ENCODE measurements at regions not wholly inside any gene's neighbourhood (a gene's known extent, or its start where the extent isn't known, plus 50 kb on each side); places are given as distances from the start of the nearest gene placed in this dataset.

DNA sequence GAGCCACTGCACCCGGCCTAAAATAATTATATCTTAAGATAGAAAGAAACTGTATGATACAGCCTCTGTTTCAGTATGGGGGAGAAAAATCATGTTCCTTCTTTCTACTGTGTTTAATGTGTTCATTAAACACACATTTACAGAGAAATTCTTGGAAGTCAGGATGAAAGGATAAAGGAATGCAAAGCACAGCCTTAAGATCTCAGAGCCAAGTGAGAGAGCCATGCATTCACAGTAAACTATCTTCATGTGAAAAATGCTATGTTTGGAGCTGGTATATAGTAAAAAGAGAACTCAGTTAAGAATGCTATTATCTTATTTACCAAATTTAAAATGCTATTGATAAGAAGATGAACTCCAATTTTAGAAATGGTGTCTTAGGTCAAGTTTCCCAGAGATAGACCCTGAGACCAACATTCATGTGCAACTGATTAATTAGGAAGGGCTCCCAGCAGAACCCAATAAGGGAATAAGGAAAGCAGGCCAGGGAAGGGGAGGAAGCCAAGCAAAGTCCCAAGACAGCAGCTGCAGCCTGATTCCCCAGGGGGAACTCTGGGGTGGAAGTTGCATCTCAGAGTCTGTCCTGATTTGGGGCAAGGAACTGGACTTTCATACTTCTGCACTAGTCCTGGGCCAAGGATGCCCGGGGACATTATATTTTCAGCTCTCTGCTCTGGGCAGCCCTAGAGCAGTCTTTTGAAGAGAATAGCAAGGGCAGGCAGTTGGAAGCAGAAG, 130.0 kb upstream of the ZNF648 start:
- TF ChIP-seq POLR2A (IDR thresholded peaks at IDR 0.05; ENCODE audit: low read depth, low read length) = no peak
- TF ChIP-seq PAX5 (IDR thresholded peaks at IDR 0.05; ENCODE audit: insufficient read depth, low read length, severe bottlenecking) = no peak
